ENCODE measurements at regions not wholly inside any gene's neighbourhood (a gene's known extent, or its start where the extent isn't known, plus 50 kb on each side); places are given as distances from the start of the nearest gene placed in this dataset.

- TF ChIP-seq ZNF274 (IDR thresholded peaks at IDR 0.05; ENCODE audit: low read depth, low read length) (no peak), SUZ12 (IDR thresholded peaks at IDR 0.05; ENCODE audit: extremely low read depth, insufficient read depth, insufficient read length) (no peak)
Observed at GRCh38 chr3:36302158-36302509, 78.2 kb upstream of the STAC start.
